ENCODE measurements at regions not wholly inside any gene's neighbourhood (a gene's known extent, or its start where the extent isn't known, plus 50 kb on each side); places are given as distances from the start of the nearest gene placed in this dataset.

GRCh38 chr9:8205576-8205975 is 406.0 kb upstream of the DMAC1 start:
- TF ChIP-seq CTCF (IDR thresholded peaks at IDR 0.05) (no peak), POLR2A (IDR thresholded peaks at IDR 0.05) (no peak)
